KMS-11 (cell line): ENCODE measurements at regions not wholly inside any gene's neighbourhood (a gene's known extent, or its start where the extent isn't known, plus 50 kb on each side); places are given as distances from the start of the nearest gene placed in this dataset.

Source experiments
- H2AFZ ChIP-seq: fragments of 200-600 bp; sonication (generic); 2 replicates; pipeline ENCODE4 v1.6.1; 2016; ENCODE audit warnings: antibody characterized with exemption, mixed run types, low read depth
- H3K27ac ChIP-seq: fragments of 200-600 bp; sonication (generic); 2 replicates; pipeline ENCODE4 v1.6.1; 2016; ENCODE audit warnings: mild to moderate bottlenecking, mixed run types
- H3K27me3 ChIP-seq: fragments of 200-600 bp; sonication (generic); 2 replicates; pipeline ENCODE4 v1.6.1; 2017; ENCODE audit warnings: mild to moderate bottlenecking, low read depth, mixed run types, moderate library complexity; ENCODE audit not compliant: insufficient read depth
- H3K36me3 ChIP-seq: fragments of 200-600 bp; sonication (generic); 2 replicates; pipeline ENCODE4 v1.6.1; 2017; ENCODE audit warnings: mild to moderate bottlenecking, mixed run types; ENCODE audit not compliant: insufficient read depth
- H3K4me1 ChIP-seq: fragments of 200-600 bp; sonication (generic); 2 replicates; pipeline ENCODE4 v1.6.1; 2016; ENCODE audit warnings: mild to moderate bottlenecking, low read depth, mixed run types; ENCODE audit not compliant: poor library complexity, severe bottlenecking
- H3K4me2 ChIP-seq: fragments of 200-600 bp; sonication (generic); 2 replicates; pipeline ENCODE4 v1.7.0; 2016; ENCODE audit warnings: mild to moderate bottlenecking, mixed run types
- H3K4me3 ChIP-seq: fragments of 200-600 bp; sonication (generic); IDR thresholded peaks from 2 replicates; pipeline ENCODE4 v1.6.1; 2017; ENCODE audit warnings: low read depth, low read length, mixed read lengths; ENCODE audit not compliant: insufficient read depth
- H3K79me2 ChIP-seq: fragments of 200-600 bp; sonication (generic); 2 replicates; pipeline ENCODE4 v1.6.1; 2016; ENCODE audit warnings: low read depth, mixed run types; ENCODE audit not compliant: insufficient read depth
- H3K9ac ChIP-seq: fragments of 200-600 bp; sonication (generic); 2 replicates; pipeline ENCODE4 v1.6.1; 2016; ENCODE audit warnings: mild to moderate bottlenecking, mixed run types
- H4K20me1 ChIP-seq: fragments of 200-600 bp; sonication (generic); 2 replicates; pipeline ENCODE4 v1.6.1; 2016; ENCODE audit warnings: mild to moderate bottlenecking, mixed run types; ENCODE audit not compliant: insufficient read depth
- CTCF ChIP-seq: fragments of 200-600 bp; sonication (generic); conservative IDR thresholded peaks from 2 replicates; pipeline ENCODE4 v1.6.1; 2017; ENCODE audit warnings: low read depth, mild to moderate bottlenecking, antibody characterized with exemption, low read length, moderate library complexity, mixed read lengths

- no peaks in the 10 kb centered on the region for H3K27me3 ChIP-seq
- H3K4me1 ChIP-seq = no peaks in the 10 kb centered on the region
- no peaks in the 10 kb centered on the region for H3K36me3 ChIP-seq
- no peaks in the 10 kb centered on the region for H3K79me2 ChIP-seq
- H4K20me1 ChIP-seq = no peaks in the 10 kb centered on the region
- no peak for TF ChIP-seq CTCF
- no peak overlapping the region for H2AFZ ChIP-seq
- H3K9ac ChIP-seq = no peak overlapping the region
- no peak overlapping the region for H3K4me2 ChIP-seq
- no peak overlapping the region for H3K4me3 ChIP-seq
- no peak overlapping the region for H3K27ac ChIP-seq
Observed at GRCh38 chr5:92991581-92992067, 589.4 kb downstream of the NR2F1-AS1 start.

- Histone ChIP-seq H3K27me3 (no peaks in the 10 kb centered on the region), H3K27ac (no peak overlapping the region), H3K36me3 (no peaks in the 10 kb centered on the region), H2AFZ (no peak overlapping the region), H3K9ac (no peak overlapping the region), H3K79me2 (no peaks in the 10 kb centered on the region), H3K4me2 (no peak overlapping the region), H4K20me1 (no peaks in the 10 kb centered on the region), H3K4me3 (no peak overlapping the region), H3K4me1 (no peaks in the 10 kb centered on the region)
- no peak for TF ChIP-seq CTCF
Observed at GRCh38 chr5:92990771-92991170, 590.2 kb downstream of the NR2F1-AS1 start.

GRCh38 chr5:92981001-92981400 is 600.0 kb downstream of the NR2F1-AS1 start:
- Histone ChIP-seq H3K4me3 (no peak overlapping the region), H3K36me3 (no peaks in the 10 kb centered on the region), H3K4me1 (no peaks in the 10 kb centered on the region), H4K20me1 (no peaks in the 10 kb centered on the region), H3K9ac (no peak overlapping the region), H3K79me2 (no peaks in the 10 kb centered on the region), H2AFZ (no peak overlapping the region), H3K27ac (no peak overlapping the region), H3K27me3 (no peaks in the 10 kb centered on the region), H3K4me2 (no peak overlapping the region)
- TF ChIP-seq CTCF = no peak

DNA sequence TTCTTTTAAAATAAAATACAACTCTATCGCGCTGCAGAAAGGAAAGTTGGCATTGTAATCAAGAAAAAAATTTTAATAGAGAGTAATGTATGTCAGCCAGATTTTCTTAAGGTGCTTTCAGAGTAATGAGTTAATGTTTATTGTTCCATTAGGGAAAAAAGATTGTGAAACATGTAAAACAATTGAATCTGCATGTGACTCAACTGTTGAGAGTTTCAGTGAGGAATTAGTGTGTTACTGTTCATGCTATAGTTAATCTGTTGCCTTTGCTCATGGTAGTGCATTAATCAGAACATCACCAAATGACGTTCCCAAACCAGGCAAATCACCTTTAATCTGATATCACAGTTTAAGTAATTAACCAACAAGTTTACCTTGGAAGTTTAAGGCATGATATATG is 600.5 kb downstream of the NR2F1-AS1 start:
- no peaks in the 10 kb centered on the region for H3K79me2 ChIP-seq
- no peak overlapping the region for H2AFZ ChIP-seq
- no peaks in the 10 kb centered on the region for H3K36me3 ChIP-seq
- H3K4me1 ChIP-seq = no peaks in the 10 kb centered on the region
- no peak overlapping the region for H3K4me3 ChIP-seq
- no peak overlapping the region for H3K4me2 ChIP-seq
- no peak overlapping the region for H3K9ac ChIP-seq
- no peaks in the 10 kb centered on the region for H3K27me3 ChIP-seq
- H4K20me1 ChIP-seq = no peaks in the 10 kb centered on the region
- no peak for TF ChIP-seq CTCF
- H3K27ac ChIP-seq = no peak overlapping the region
